AG10803 (cell line): ENCODE measurements at regions not wholly inside any gene's neighbourhood (a gene's known extent, or its start where the extent isn't known, plus 50 kb on each side); places are given as distances from the start of the nearest gene placed in this dataset.

ENCODE experiments used
- DNase-seq: peaks from one replicate; pipeline ENCODE4 v3.0.0; 2010; ENCODE audit warnings: low read depth
- H3K4me3 ChIP-seq: 2 replicates; pipeline ENCODE4 v1.5.1; 2011; ENCODE audit warnings: mild to moderate bottlenecking, low read length, control low read depth
- CTCF ChIP-seq: conservative IDR thresholded peaks from 2 replicates; pipeline ENCODE4 v1.5.1; 2011; ENCODE audit warnings: mild to moderate bottlenecking, low read length, control low read depth, inconsistent platforms

DNA sequence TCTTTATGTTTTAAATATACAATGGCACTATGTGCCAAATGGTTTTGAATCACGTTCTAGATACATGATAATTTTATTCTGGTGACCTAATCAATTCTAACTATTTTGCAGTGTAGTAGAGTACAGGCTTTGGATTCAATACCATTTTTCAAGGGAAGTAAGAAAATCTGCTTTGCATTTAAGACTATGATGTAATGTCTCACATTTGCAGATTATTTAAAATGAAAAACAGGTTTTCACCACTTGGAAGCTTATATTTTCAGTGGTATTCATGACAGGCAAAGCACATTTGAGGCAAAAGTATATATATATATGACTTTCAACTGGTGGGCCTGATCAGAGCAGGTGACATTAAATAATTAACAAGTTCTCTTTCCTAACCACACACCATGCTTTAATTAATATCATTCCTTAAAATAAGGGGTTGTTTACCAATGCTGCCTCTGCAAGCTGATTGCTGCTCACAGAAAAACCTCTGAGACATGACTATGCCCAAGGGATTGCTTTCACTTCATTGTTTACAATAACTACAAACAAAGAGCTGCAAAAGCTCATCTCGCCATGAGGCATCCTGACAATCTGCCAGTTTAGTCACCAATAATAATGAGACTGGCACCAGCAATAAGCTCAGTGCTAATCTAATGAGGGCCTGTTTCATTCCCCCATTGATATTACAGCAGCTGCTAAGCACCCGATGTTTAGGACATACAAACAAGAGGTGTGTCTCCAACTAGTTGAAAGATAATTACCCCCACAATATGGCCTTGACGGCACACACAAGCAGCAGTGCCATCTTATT lies 1176.0 kb upstream of the GJE1 start:
- DNase-seq, result peak; percentile 82
- no peak overlapping the region for H3K4me3 ChIP-seq
- TF ChIP-seq CTCF, result no peak

GRCh38 chr6:140940251-140940925 lies 1192.3 kb upstream of the GJE1 start:
- H3K4me3 ChIP-seq, result no peak overlapping the region
- TF ChIP-seq CTCF, result no peak
- DNase-seq, result no peak

DNA sequence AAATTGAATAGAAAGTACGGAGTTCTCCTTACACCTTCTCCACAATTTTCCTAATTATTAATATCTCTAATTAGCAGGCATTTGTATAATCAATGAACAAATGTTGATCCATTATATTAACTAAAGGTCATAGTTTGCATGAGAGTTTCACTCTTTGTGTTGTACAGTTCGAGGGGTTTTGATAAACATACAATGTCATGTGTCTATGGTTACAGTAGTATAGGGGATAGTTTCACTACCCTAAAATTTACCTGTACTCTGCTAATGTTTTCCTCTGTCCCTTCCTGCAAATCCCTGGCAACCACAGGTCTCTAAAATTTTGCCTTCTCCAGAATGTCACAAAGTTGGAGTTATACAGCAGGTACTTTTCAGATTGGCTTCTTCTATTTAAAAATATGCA lies 1199.8 kb upstream of the GJE1 start:
- no peak overlapping the region for H3K4me3 ChIP-seq
- TF ChIP-seq CTCF, result no peak
- DNase-seq, result no peak

DNA sequence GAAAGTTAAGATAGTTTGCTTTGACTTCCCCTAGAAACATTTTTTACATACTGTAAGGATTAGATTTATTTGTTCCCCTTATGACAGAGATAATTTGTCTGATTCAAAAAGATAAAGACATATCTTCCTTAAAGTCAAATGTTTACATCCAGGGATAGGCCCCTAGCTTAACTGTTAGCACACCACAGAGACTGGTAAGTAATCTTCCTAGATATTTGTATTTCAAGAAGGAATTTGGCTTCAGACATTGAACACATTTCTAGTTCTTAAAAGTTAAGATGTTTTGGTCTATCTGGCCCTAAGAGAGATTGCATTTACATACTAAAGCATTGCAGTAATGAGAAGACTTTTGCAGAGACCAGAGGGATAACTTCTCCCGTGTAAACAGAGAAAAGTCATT lies 1201.1 kb upstream of the GJE1 start:
- TF ChIP-seq CTCF, result no peak
- no peak for DNase-seq
- H3K4me3 ChIP-seq, result no peak overlapping the region

DNA sequence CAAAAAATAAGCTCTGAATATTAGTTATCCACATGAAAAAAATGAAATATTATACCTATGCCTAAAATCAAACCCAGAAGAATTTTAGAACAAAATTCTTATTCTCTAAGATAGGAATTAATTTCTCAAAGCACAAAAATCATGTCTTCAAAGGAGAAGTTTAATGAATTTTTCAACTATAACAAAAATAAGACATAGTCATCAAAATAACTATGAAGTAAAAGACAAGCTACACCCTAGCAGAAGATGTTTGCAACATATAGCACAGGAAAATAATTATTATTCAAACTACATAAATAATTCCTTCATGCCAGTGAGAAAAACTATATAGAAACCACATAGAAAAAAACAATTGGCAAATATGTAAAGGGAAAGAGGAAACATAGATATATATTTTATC lies 1203.6 kb upstream of the GJE1 start:
- TF ChIP-seq CTCF, result no peak

DNA sequence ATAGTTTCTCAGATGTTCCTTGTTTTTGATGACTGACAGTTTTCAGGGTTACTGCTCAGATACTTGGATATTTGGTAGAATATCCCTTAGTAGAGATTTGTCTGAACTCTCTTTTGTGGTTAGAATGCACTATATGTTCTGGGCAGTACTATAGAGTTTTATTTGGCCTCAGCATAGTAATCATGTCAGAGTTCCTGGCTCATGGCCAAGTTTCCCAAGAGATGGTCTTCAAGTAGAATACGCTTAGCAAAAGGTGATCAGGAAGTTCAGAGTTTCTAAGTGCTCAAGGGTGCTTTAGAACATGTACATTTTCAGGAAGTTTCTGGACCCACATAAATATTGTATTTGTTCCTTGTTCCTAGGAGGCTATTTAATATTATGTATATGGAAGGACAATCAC lies 1209.7 kb upstream of the GJE1 start:
- no peak for TF ChIP-seq CTCF

More for the DNA sequence above, 1203.6 kb upstream of the GJE1 start:
- DNase-seq, result no peak
- H3K4me3 ChIP-seq, result no peak overlapping the region

More for the DNA sequence above, 1209.7 kb upstream of the GJE1 start:
- no peak overlapping the region for H3K4me3 ChIP-seq
- DNase-seq, result no peak
